ENCODE measurements at regions not wholly inside any gene's neighbourhood (a gene's known extent, or its start where the extent isn't known, plus 50 kb on each side); places are given as distances from the start of the nearest gene placed in this dataset.

- TF ChIP-seq CTCF (IDR thresholded peaks at IDR 0.05; ENCODE audit: low read depth, low read length), result no peak
- no peak for TF ChIP-seq POLR2A (IDR thresholded peaks at IDR 0.05; ENCODE audit: extremely low read depth, insufficient read length)
- TF ChIP-seq MAX (IDR thresholded peaks at IDR 0.05; ENCODE audit: low read depth, low read length), result no peak
- no peak for TF ChIP-seq MYC (IDR thresholded peaks at IDR 0.05; ENCODE audit: low read depth, low read length)
Measured at GRCh38 chrX:155751131-155751530, 130.0 kb upstream of the VAMP7 start.
